HL-60 (cell line): ENCODE measurements at regions not wholly inside any gene's neighbourhood (a gene's known extent, or its start where the extent isn't known, plus 50 kb on each side); places are given as distances from the start of the nearest gene placed in this dataset.

ENCODE experiments used
- DNase-seq, 2 experiments: peaks; one replicate each; pipeline ENCODE4 v3.0.0-alpha.2; 2010 to 2020; ENCODE audit warnings: low read depth in 1 of 2, low spot score in 1 of 2
- H3K27ac ChIP-seq: fragments of 250-450 bp; sonication (Bioruptor Pico); replicated peaks from 2 replicates; pipeline ENCODE4 v1.5.1; 2020; ENCODE audit warnings: mild to moderate bottlenecking, moderate library complexity
- H3K27me3 ChIP-seq: fragments of 250-450 bp; sonication (Bioruptor Pico); 2 replicates; pipeline ENCODE4 v1.5.1; 2021; ENCODE audit warnings: mild to moderate bottlenecking, moderate library complexity; ENCODE audit not compliant: insufficient read depth, poor library complexity, severe bottlenecking
- H3K4me3 ChIP-seq: replicated peaks from 2 replicates; pipeline ENCODE4 v1.5.1; 2011; ENCODE audit warnings: mild to moderate bottlenecking, control low read depth, low read length; ENCODE audit not compliant: insufficient read depth
- GABPA ChIP-seq: IDR thresholded peaks from 2 replicates; pipeline ENCODE4 v1.6.1; 2012; ENCODE audit warnings: low read depth
- POLR2AphosphoS5 ChIP-seq: IDR thresholded peaks from 2 replicates; pipeline ENCODE4 v1.6.1; 2012; ENCODE audit warnings: low read depth
- SPI1 ChIP-seq: IDR thresholded peaks from 2 replicates; pipeline ENCODE4 v1.6.1; 2012; ENCODE audit warnings: low read depth, mild to moderate bottlenecking, borderline replicate concordance
- TF ChIP-seq, protein P1 (sequence below): IDR thresholded peaks from one replicate; pipeline ENCODE4 v1.5.1; 2011; ENCODE audit warnings: low read length, control low read depth, inconsistent platforms; ENCODE audit not compliant: insufficient read depth
- TF ChIP-seq, protein P2 (sequence below): IDR thresholded peaks from 2 replicates; pipeline ENCODE4 v1.6.1; 2012; ENCODE audit warnings: low read depth; ENCODE audit not compliant: insufficient replicate concordance

DNA sequence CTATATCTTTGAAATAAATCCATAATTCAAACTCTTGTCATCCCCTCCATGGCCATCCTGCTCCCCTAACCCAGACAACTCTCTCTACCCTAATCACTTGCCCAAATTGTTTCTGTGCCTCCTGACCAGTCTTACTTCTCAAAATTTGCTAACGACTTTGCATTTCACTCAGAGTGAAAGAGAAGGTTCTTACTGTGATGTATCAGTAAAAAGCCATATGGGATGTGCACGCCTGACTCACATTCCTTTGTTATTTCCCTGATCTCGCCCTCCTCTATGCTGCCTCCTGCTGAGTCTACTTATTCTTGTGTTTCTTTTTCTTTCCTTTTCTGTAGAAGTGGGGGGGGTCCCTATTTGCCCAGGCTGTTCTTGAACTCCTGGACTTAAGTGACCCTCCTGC is 487.2 kb upstream of the FRG2C start:
- H3K4me3 ChIP-seq, result no peak overlapping the region
- no peak for TF ChIP-seq GABPA
- TF ChIP-seq SPI1, result no peak
- TF ChIP-seq, protein P1, sequence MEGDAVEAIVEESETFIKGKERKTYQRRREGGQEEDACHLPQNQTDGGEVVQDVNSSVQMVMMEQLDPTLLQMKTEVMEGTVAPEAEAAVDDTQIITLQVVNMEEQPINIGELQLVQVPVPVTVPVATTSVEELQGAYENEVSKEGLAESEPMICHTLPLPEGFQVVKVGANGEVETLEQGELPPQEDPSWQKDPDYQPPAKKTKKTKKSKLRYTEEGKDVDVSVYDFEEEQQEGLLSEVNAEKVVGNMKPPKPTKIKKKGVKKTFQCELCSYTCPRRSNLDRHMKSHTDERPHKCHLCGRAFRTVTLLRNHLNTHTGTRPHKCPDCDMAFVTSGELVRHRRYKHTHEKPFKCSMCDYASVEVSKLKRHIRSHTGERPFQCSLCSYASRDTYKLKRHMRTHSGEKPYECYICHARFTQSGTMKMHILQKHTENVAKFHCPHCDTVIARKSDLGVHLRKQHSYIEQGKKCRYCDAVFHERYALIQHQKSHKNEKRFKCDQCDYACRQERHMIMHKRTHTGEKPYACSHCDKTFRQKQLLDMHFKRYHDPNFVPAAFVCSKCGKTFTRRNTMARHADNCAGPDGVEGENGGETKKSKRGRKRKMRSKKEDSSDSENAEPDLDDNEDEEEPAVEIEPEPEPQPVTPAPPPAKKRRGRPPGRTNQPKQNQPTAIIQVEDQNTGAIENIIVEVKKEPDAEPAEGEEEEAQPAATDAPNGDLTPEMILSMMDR, result no peak
- TF ChIP-seq, protein P2, sequence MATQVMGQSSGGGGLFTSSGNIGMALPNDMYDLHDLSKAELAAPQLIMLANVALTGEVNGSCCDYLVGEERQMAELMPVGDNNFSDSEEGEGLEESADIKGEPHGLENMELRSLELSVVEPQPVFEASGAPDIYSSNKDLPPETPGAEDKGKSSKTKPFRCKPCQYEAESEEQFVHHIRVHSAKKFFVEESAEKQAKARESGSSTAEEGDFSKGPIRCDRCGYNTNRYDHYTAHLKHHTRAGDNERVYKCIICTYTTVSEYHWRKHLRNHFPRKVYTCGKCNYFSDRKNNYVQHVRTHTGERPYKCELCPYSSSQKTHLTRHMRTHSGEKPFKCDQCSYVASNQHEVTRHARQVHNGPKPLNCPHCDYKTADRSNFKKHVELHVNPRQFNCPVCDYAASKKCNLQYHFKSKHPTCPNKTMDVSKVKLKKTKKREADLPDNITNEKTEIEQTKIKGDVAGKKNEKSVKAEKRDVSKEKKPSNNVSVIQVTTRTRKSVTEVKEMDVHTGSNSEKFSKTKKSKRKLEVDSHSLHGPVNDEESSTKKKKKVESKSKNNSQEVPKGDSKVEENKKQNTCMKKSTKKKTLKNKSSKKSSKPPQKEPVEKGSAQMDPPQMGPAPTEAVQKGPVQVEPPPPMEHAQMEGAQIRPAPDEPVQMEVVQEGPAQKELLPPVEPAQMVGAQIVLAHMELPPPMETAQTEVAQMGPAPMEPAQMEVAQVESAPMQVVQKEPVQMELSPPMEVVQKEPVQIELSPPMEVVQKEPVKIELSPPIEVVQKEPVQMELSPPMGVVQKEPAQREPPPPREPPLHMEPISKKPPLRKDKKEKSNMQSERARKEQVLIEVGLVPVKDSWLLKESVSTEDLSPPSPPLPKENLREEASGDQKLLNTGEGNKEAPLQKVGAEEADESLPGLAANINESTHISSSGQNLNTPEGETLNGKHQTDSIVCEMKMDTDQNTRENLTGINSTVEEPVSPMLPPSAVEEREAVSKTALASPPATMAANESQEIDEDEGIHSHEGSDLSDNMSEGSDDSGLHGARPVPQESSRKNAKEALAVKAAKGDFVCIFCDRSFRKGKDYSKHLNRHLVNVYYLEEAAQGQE, result no peak
- no peak for TF ChIP-seq POLR2AphosphoS5
- DNase-seq, result no peak
- H3K27ac ChIP-seq, result no peak overlapping the region
- no peaks in the 10 kb centered on the region for H3K27me3 ChIP-seq

- Histone ChIP-seq H3K27ac (no peak overlapping the region), H3K27me3 (no peaks in the 10 kb centered on the region), H3K4me3 (no peak overlapping the region)
- TF ChIP-seq SPI1 (no peak), POLR2AphosphoS5 (no peak), GABPA (no peak)
- TF ChIP-seq, protein P2, result no peak
- TF ChIP-seq, protein P1, result no peak
- no peak for DNase-seq
Measured at GRCh38 chr3:75180235-75180944, 483.7 kb upstream of the FRG2C start.

DNA sequence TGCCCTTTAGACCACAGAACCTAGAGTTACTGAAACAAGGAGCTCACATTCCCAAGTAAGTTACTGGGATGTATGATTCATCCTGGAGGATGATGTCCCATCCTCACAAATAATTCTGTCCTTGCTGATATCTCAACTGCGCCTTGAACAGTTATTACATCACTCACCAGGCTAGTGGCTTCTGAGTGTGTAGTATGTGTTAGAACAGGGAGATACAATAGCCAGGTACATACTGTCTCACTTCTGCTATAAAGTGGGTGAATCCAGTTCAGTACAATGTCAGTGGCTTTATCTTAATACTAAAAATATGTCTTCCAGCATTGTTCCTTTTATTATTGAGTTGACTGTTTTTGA is 483.2 kb upstream of the FRG2C start:
- TF ChIP-seq GABPA (no peak), SPI1 (no peak), POLR2AphosphoS5 (no peak)
- TF ChIP-seq, protein P2, result no peak
- TF ChIP-seq, protein P1, result no peak
- H3K27ac ChIP-seq, result no peak overlapping the region

More for the DNA sequence above, 483.2 kb upstream of the FRG2C start:
- no peaks in the 10 kb centered on the region for H3K27me3 ChIP-seq
- H3K4me3 ChIP-seq, result no peak overlapping the region
- DNase-seq, result no peak
